HepG2 (cell line): ENCODE measurements at regions not wholly inside any gene's neighbourhood (a gene's known extent, or its start where the extent isn't known, plus 50 kb on each side); places are given as distances from the start of the nearest gene placed in this dataset.
A peak's percentile ranks its signal among the peaks of the same experiment; 100 is the strongest.

Experiments used
- DNMT3B ChIP-seq: conservative IDR thresholded peaks from 2 replicates; pipeline ENCODE4 v1.6.1; 2016; ENCODE audit warnings: missing biosample characterization, control low read depth
- FOSL1 ChIP-seq: sonication (generic); formaldehyde crosslinking; IDR thresholded peaks from 2 replicates; pipeline ENCODE4 v1.9.0; 2021; ENCODE audit warnings: missing genetic modification reagents, borderline replicate concordance
- GPN1 ChIP-seq: sonication (generic); formaldehyde crosslinking; IDR thresholded peaks from 2 replicates; pipeline ENCODE4 v1.5.1; 2020; ENCODE audit warnings: missing genetic modification reagents, borderline replicate concordance
- MLLT10 ChIP-seq: sonication (generic); formaldehyde crosslinking; IDR thresholded peaks from 2 replicates; pipeline ENCODE4 v1.4.0; 2020; ENCODE audit warnings: missing genetic modification reagents
- NONO ChIP-seq, 2 experiments: fragments of 450-650 bp in 1 of 2; sonication (generic) in 1 of 2; formaldehyde crosslinking in 1 of 2; IDR thresholded peaks in 1 of 2; conservative IDR thresholded peaks in 1 of 2; 2 replicates each; pipeline versions ENCODE4 v1.6.1 to v1.8.0; 2017 to 2022; ENCODE audit warnings: mild to moderate bottlenecking in 1 of 2, missing genetic modification reagents in 1 of 2, moderate library complexity in 1 of 2
- SPEN ChIP-seq: sonication (generic); formaldehyde crosslinking; IDR thresholded peaks from 2 replicates; pipeline ENCODE4 v1.5.1; 2020; ENCODE audit warnings: low read depth, mild to moderate bottlenecking, missing genetic modification reagents
- SUZ12 ChIP-seq: fragments of 150-350 bp; IDR thresholded peaks from 2 replicates; pipeline ENCODE4 v1.6.1; 2014; ENCODE audit warnings: low read depth, low read length
- TCF7L2 ChIP-seq: IDR thresholded peaks from 2 replicates; pipeline ENCODE4 v1.6.1; 2011; ENCODE audit warnings: mild to moderate bottlenecking, low read depth, low read length, moderate library complexity
- TEF ChIP-seq: sonication (generic); formaldehyde crosslinking; IDR thresholded peaks from 2 replicates; pipeline ENCODE4 v1.5.0; 2020; ENCODE audit warnings: missing genetic modification reagents
- YY1 ChIP-seq: IDR thresholded peaks from 2 replicates; pipeline ENCODE4 v1.6.1; 2011; ENCODE audit warnings: low read length, low read depth, moderate library complexity, mild to moderate bottlenecking; ENCODE audit not compliant: insufficient read depth, insufficient replicate concordance
- ZBTB25 ChIP-seq: IDR thresholded peaks from 2 replicates; pipeline ENCODE4 v1.6.1; 2018; ENCODE audit warnings: missing genetic modification reagents
- ZBTB39 ChIP-seq: sonication (generic); formaldehyde crosslinking; IDR thresholded peaks from 2 replicates; pipeline ENCODE4 v1.5.0; 2020; ENCODE audit warnings: missing genetic modification reagents
- ZC3H13 ChIP-seq: sonication (generic); formaldehyde crosslinking; IDR thresholded peaks from 2 replicates; pipeline ENCODE4 v1.8.1; 2023; ENCODE audit warnings: mild to moderate bottlenecking, missing genetic modification reagents, moderate library complexity
- ZHX1 ChIP-seq: sonication (generic); formaldehyde crosslinking; IDR thresholded peaks from 2 replicates; pipeline ENCODE4 v1.8.1; 2022; ENCODE audit warnings: low read depth, mild to moderate bottlenecking, missing genetic modification reagents
- ZKSCAN1 ChIP-seq: fragments of 150-350 bp; IDR thresholded peaks from 2 replicates; pipeline ENCODE4 v1.6.1; 2014; ENCODE audit warnings: low read length
- ZMYM4 ChIP-seq: sonication (generic); formaldehyde crosslinking; IDR thresholded peaks from 2 replicates; pipeline ENCODE4 v1.8.1; 2023; ENCODE audit warnings: mild to moderate bottlenecking, missing genetic modification reagents
- ZNF12 ChIP-seq: sonication (generic); formaldehyde crosslinking; IDR thresholded peaks from 2 replicates; pipeline ENCODE4 v1.5.0; 2020; ENCODE audit warnings: missing genetic modification reagents
- ZNF431 ChIP-seq: sonication (generic); formaldehyde crosslinking; IDR thresholded peaks from 2 replicates; pipeline ENCODE4 v1.9.0; 2022; ENCODE audit warnings: missing genetic modification reagents, low read depth, mild to moderate bottlenecking, borderline replicate concordance
- ZNF441 ChIP-seq: sonication (generic); formaldehyde crosslinking; IDR thresholded peaks from 2 replicates; pipeline ENCODE4 v1.7.0; 2021; ENCODE audit warnings: missing genetic modification reagents, borderline replicate concordance
- ZNF589 ChIP-seq: sonication (generic); formaldehyde crosslinking; conservative IDR thresholded peaks from 2 replicates; pipeline ENCODE4 v1.8.0; 2022; ENCODE audit warnings: mild to moderate bottlenecking, moderate library complexity, missing genetic modification reagents
- ZNF678 ChIP-seq: sonication (generic); formaldehyde crosslinking; IDR thresholded peaks from 2 replicates; pipeline ENCODE4 v1.4.0; 2020; ENCODE audit warnings: mild to moderate bottlenecking, missing genetic modification reagents
- ZNF75D ChIP-seq: sonication (generic); formaldehyde crosslinking; IDR thresholded peaks from 2 replicates; pipeline ENCODE4 v1.8.1; 2023; ENCODE audit warnings: missing genetic modification reagents, mild to moderate bottlenecking, borderline replicate concordance
- ZNF772 ChIP-seq: sonication (generic); formaldehyde crosslinking; IDR thresholded peaks from 2 replicates; pipeline ENCODE4 v1.5.0; 2020; ENCODE audit warnings: mild to moderate bottlenecking, missing genetic modification reagents
- ZZZ3 ChIP-seq: sonication (generic); formaldehyde crosslinking; IDR thresholded peaks from 2 replicates; pipeline ENCODE4 v1.4.0; 2020; ENCODE audit warnings: missing genetic modification reagents, mild to moderate bottlenecking, borderline replicate concordance

- TF ChIP-seq ZHX1 (CRISPR knock-in tag) (0 out of 2 replicates have a peak, but pooled peaks have one; percentile 30), MLLT10 (CRISPR knock-in tag) (no peak), ZMYM4 (CRISPR knock-in tag) (peak; percentile 40), ZBTB25 (CRISPR knock-in tag) (0 out of 2 replicates have a peak, but pooled peaks have one; percentile 57), YY1 (no peak), ZNF589 (CRISPR knock-in tag) (no peak), DNMT3B (CRISPR knock-in tag) (no peak), TCF7L2 (no peak), SPEN (CRISPR knock-in tag) (peak; percentile 38; the same call in 1 of the 2 replicates), ZNF431 (no peak), ZNF772 (CRISPR knock-in tag) (no peak), ZBTB39 (CRISPR knock-in tag) (no peak), ZNF75D (CRISPR knock-in tag) (no peak), ZNF441 (CRISPR knock-in tag) (no peak), TEF (CRISPR knock-in tag) (no peak), ZZZ3 (CRISPR knock-in tag) (no peak), NONO (IDR thresholded peaks at IDR 0.05) (no peak), NONO (CRISPR knock-in tag; conservative IDR thresholded peaks at IDR 0.05) (0 out of 2 replicates have a peak, but pooled peaks have one; percentile 14), SUZ12 (no peak), ZNF678 (CRISPR knock-in tag) (no peak), GPN1 (CRISPR knock-in tag) (no peak), ZNF12 (CRISPR knock-in tag) (no peak), FOSL1 (no peak), ZC3H13 (CRISPR knock-in tag) (no peak), ZKSCAN1 (peak; percentile 99)
Measured at GRCh38 chr7:371119-371778, 81.3 kb downstream of the FOXL3 start (continued).
